ENCODE measurements at regions not wholly inside any gene's neighbourhood (a gene's known extent, or its start where the extent isn't known, plus 50 kb on each side); places are given as distances from the start of the nearest gene placed in this dataset.

- TF ChIP-seq ZBTB34 (CRISPR knock-in tag; IDR thresholded peaks at IDR 0.05) = no peak
- no peak for TF ChIP-seq ILK (tag; IDR thresholded peaks at IDR 0.05; ENCODE audit: borderline replicate concordance, low read depth)
- TF ChIP-seq ZFP30 (CRISPR knock-in tag; IDR thresholded peaks at IDR 0.05; ENCODE audit: borderline replicate concordance) = no peak
- TF ChIP-seq MTA1 (IDR thresholded peaks at IDR 0.05; ENCODE audit: borderline replicate concordance) = no peak
Measured at GRCh38 chr3:80275120-80275519, 507.3 kb upstream of the ROBO1 start (continued).

GRCh38 chr3:80263260-80263659 is 495.5 kb upstream of the ROBO1 start:
- ATAC-seq (no peak), FAIRE-seq (no peak), DNase-seq (ENCODE audit: extremely low read depth in 1 of 4, low spot score in 3 of 4) (no peak)
- WGBS (ENCODE audit: insufficient coverage, low coverage, missing lambda C conversion rate) = 0% methylated on average over 3 of the region's 3 CpGs
- Histone ChIP-seq H3K79me2 (ENCODE audit: control insufficient read depth, insufficient read depth, low read length) (no peaks in the 10 kb centered on the region), H3K9me3 (replicated peaks; ENCODE audit: control insufficient read depth, insufficient read depth, low read depth, low read length) (no peaks in the 10 kb centered on the region), H3K27me3 (ENCODE audit: control insufficient read depth in 2 of 2, insufficient read depth in 2 of 2, low read length in 2 of 2) (no peaks in the 10 kb centered on the region), H3K4me3 (no peak overlapping the region), H4K20me1 (replicated peaks; ENCODE audit: control insufficient read depth, insufficient read depth, low read length) (no peaks in the 10 kb centered on the region), H3K9ac (ENCODE audit: insufficient read depth in 1 of 2, low read depth in 2 of 2, low read length in 2 of 2) (no peak overlapping the region), H3K4me1 (replicated peaks in 1 of 2; ENCODE audit: control insufficient read depth in 2 of 2, insufficient read depth in 2 of 2, low read length in 2 of 2) (no peaks in the 10 kb centered on the region), H3K27ac (ENCODE audit: extremely low read depth, low read depth, low read length) (no peak overlapping the region), H3K36me3 (ENCODE audit: control insufficient read depth, insufficient read depth, low read length) (no peaks in the 10 kb centered on the region), H3K4me2 (ENCODE audit: insufficient read depth, low read length) (no peak overlapping the region), H2AFZ (ENCODE audit: low read depth, low read length) (no peak overlapping the region), H3K9me1 (ENCODE audit: control insufficient read depth, insufficient read depth, low read length) (no peaks in the 10 kb centered on the region)
- in situ Hi-C loops (cut with MboI) (no loop called here), intact Hi-C loops (cut with micrococcal nuclease) (no loop called here)
- POLR2A ChIA-PET = no interaction called here
- TF ChIP-seq SAP30 (IDR thresholded peaks at IDR 0.05; ENCODE audit: borderline replicate concordance, insufficient read depth, low read depth, low read length, poor library complexity, severe bottlenecking) (no peak), ZSCAN32 (CRISPR knock-in tag; IDR thresholded peaks at IDR 0.05) (no peak), ZNF124 (CRISPR knock-in tag; IDR thresholded peaks at IDR 0.05) (no peak), ZNF224 (CRISPR knock-in tag; IDR thresholded peaks at IDR 0.05) (no peak), TFAP4 (CRISPR knock-in tag; IDR thresholded peaks at IDR 0.05; ENCODE audit: borderline replicate concordance) (no peak), MXI1 (IDR thresholded peaks at IDR 0.05; ENCODE audit: low read depth, low read length) (no peak), FOXJ2 (tag; IDR thresholded peaks at IDR 0.05) (no peak), ETV1 (tag; conservative IDR thresholded peaks at IDR 0.05; ENCODE audit: low read depth) (no peak), TCF15 (CRISPR knock-in tag; IDR thresholded peaks at IDR 0.05) (no peak), KLF1 (tag; IDR thresholded peaks at IDR 0.05) (no peak), ZNF589 (CRISPR knock-in tag; IDR thresholded peaks at IDR 0.05; ENCODE audit: low read depth) (no peak), SRSF9 (IDR thresholded peaks at IDR 0.05; ENCODE audit: borderline replicate concordance, low read depth, low read length) (no peak), CREB1 (IDR thresholded peaks at IDR 0.05) (no peak), CREB1 (CRISPR knock-in tag; IDR thresholded peaks at IDR 0.05) (no peak)
- CTCF ChIA-PET (ENCODE audit: low intra/inter-chr PET ratio) = no interaction called here
- no TSS peak for BruUV-seq (replicated peaks)

All from K562 (cell line).